OCI-LY3 (cell line): ENCODE measurements at regions not wholly inside any gene's neighbourhood (a gene's known extent, or its start where the extent isn't known, plus 50 kb on each side); places are given as distances from the start of the nearest gene placed in this dataset.

Source experiments
- H2AFZ ChIP-seq: fragments of 200-600, 300-600 bp; shearing (Covaris generic); 2 replicates; pipeline ENCODE4 v1.6.0; 2014; ENCODE audit warnings: antibody characterized with exemption, low read depth, low read length
- H3K27ac ChIP-seq: fragments of 200-600, 300-600 bp; sonication (generic); 2 replicates; pipeline ENCODE4 v1.5.1; 2014; ENCODE audit warnings: mild to moderate bottlenecking, low read length, moderate library complexity, mixed read lengths
- H3K27me3 ChIP-seq: fragments of 200-600, 300-600 bp; sonication (generic); 2 replicates; pipeline ENCODE4 v1.6.1; 2014; ENCODE audit warnings: low read depth, low read length, mixed read lengths
- H3K36me3 ChIP-seq: fragments of 200-600, 300-600 bp; sonication (generic); replicated peaks from 2 replicates; pipeline ENCODE3; 2014; ENCODE audit warnings: low read depth, low read length, mixed read lengths
- H3K4me1 ChIP-seq: fragments of 300-600, 200-600 bp; sonication (generic); 2 replicates; pipeline ENCODE4 v1.6.1; 2014; ENCODE audit warnings: low read length, mixed read lengths
- H3K4me2 ChIP-seq: fragments of 200-600, 300-600 bp; sonication (generic); 2 replicates; pipeline ENCODE4 v1.6.1; 2014; ENCODE audit warnings: low read length, mixed read lengths
- H3K4me3 ChIP-seq: fragments of 300-600, 200-600 bp; sonication (generic); 2 replicates; pipeline ENCODE4 v1.5.1; 2014; ENCODE audit warnings: antibody characterized with exemption, mild to moderate bottlenecking, low read length, moderate library complexity
- H3K79me2 ChIP-seq: fragments of 300-600, 200-600 bp; shearing (Covaris generic); 2 replicates; pipeline ENCODE4 v1.6.1; 2014; ENCODE audit warnings: mild to moderate bottlenecking, low read length, mixed read lengths
- H3K9ac ChIP-seq: fragments of 300-600, 200-600 bp; shearing (Covaris generic); 2 replicates; pipeline ENCODE4 v1.6.0; 2014; ENCODE audit warnings: mild to moderate bottlenecking, low read length, moderate library complexity
- H3K9me3 ChIP-seq: fragments of 200-600, 300-600 bp; shearing (Covaris generic); 2 replicates; pipeline ENCODE4 v1.6.1; 2014; ENCODE audit warnings: low read length, mixed read lengths; ENCODE audit not compliant: insufficient read depth
- H4K20me1 ChIP-seq: fragments of 200-600, 300-600 bp; sonication (generic); 2 replicates; pipeline ENCODE4 v1.6.1; 2016; ENCODE audit warnings: low read length, mixed read lengths; ENCODE audit not compliant: insufficient read depth
- EZH2phosphoT487 ChIP-seq: fragments of 200-600 bp; shearing (Covaris generic); IDR thresholded peaks from 2 replicates; pipeline ENCODE4 v1.6.1; 2018; ENCODE audit warnings: antibody characterized with exemption, mixed run types, low read depth
- TF ChIP-seq, protein P1 (sequence below): fragments of 200-600, 300-600 bp; sonication (generic); IDR thresholded peaks from 2 replicates; pipeline ENCODE4 v1.5.1; 2014; ENCODE audit warnings: antibody characterized with exemption, low read length, low read depth

DNA sequence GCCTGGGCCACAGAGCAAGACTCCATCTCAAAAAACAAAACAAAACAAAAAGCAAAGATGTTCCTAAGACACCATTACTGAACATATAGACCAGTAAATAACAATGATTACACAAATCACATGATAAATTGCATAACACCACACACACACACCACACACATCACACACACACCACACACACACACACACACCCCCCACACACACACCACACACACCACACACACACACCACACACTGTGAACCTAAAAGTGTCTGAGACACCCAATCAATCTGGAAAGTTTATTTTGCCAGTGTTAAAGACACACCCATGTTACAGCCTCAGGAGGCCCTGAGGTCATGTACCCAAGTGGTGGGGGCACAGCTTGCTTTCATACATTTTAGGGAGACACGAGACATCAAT is 62.6 kb upstream of the ASAP2 start:
- H3K27ac ChIP-seq: no peak overlapping the region
- H4K20me1 ChIP-seq: no peaks in the 10 kb centered on the region
- no peaks in the 10 kb centered on the region for H3K9me3 ChIP-seq
- H3K79me2 ChIP-seq: no peaks in the 10 kb centered on the region
- H3K36me3 ChIP-seq: no peaks in the 10 kb centered on the region
- H3K4me1 ChIP-seq: peaks cover 9% of the 10 kb centered on the region; the same call in 1 of the 2 replicates
- H3K27me3 ChIP-seq: peaks cover 14% of the 10 kb centered on the region
- TF ChIP-seq, protein P1, sequence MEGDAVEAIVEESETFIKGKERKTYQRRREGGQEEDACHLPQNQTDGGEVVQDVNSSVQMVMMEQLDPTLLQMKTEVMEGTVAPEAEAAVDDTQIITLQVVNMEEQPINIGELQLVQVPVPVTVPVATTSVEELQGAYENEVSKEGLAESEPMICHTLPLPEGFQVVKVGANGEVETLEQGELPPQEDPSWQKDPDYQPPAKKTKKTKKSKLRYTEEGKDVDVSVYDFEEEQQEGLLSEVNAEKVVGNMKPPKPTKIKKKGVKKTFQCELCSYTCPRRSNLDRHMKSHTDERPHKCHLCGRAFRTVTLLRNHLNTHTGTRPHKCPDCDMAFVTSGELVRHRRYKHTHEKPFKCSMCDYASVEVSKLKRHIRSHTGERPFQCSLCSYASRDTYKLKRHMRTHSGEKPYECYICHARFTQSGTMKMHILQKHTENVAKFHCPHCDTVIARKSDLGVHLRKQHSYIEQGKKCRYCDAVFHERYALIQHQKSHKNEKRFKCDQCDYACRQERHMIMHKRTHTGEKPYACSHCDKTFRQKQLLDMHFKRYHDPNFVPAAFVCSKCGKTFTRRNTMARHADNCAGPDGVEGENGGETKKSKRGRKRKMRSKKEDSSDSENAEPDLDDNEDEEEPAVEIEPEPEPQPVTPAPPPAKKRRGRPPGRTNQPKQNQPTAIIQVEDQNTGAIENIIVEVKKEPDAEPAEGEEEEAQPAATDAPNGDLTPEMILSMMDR: no peak
- no peak for TF ChIP-seq EZH2phosphoT487
- H3K9ac ChIP-seq: no peak overlapping the region
- H3K4me3 ChIP-seq: no peak overlapping the region
- no peak overlapping the region for H3K4me2 ChIP-seq
- no peak overlapping the region for H2AFZ ChIP-seq

- Histone ChIP-seq H3K4me1 (peaks cover 9% of the 10 kb centered on the region; the same call in 1 of the 2 replicates), H3K79me2 (no peaks in the 10 kb centered on the region), H3K36me3 (no peaks in the 10 kb centered on the region), H3K4me2 (peak overlapping the region; percentile 86), H2AFZ (peak overlapping the region; percentile 79; the same call in 1 of the 2 replicates), H3K27ac (no peak overlapping the region), H3K9ac (no peak overlapping the region; the same call in 1 of the 2 replicates), H3K9me3 (no peaks in the 10 kb centered on the region), H3K27me3 (peaks cover 14% of the 10 kb centered on the region), H3K4me3 (peak overlapping the region; percentile 70), H4K20me1 (no peaks in the 10 kb centered on the region)
- TF ChIP-seq, protein P1: no peak
- no peak for TF ChIP-seq EZH2phosphoT487
Measured at GRCh38 chr2:9143264-9143815, 63.3 kb upstream of the ASAP2 start.

DNA sequence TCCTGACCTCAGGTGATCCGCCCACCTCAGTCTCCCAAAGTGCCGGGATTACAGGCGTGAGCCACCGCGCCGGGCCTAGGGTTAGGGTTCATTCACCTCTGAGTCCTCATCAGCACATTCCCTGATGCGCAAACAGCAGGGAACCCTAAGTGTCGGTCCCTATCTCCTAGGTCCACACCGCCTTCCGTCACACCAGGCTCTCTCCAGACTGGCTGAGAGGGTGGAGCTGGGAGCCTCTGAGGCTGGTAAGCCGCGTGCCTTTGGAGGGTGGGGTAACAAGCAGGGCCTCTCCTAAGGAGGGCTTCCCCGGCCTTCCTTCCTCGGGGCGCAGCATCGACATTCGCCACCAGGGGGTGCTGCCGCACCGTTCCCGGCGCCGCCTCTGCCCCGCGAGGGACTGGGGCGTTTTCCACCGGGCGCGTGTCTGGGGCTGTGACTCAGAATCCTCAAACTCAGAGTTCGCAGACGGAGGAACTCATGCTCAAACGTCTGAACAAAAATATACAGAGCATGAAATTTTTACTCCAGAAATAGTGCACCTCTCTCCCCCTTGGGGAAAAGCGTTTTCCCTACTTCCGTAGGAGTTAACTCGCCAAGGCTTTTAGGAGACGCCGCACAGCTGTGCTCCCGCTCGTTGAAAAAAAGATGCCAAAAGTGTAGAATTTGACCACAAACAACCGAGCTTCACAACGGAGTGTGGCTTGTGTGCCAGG is 63.9 kb upstream of the ASAP2 start:
- Histone ChIP-seq H3K27ac (no peak overlapping the region), H3K4me3 (peak overlapping the region; percentile 70), H2AFZ (peak overlapping the region; percentile 79; the same call in 1 of the 2 replicates), H3K4me2 (peak overlapping the region; percentile 86), H3K9ac (peak overlapping the region; percentile 17; the same call in 1 of the 2 replicates), H3K4me1 (peaks cover 11% of the 10 kb centered on the region), H3K79me2 (no peaks in the 10 kb centered on the region), H4K20me1 (no peaks in the 10 kb centered on the region), H3K9me3 (no peaks in the 10 kb centered on the region), H3K27me3 (peaks cover 14% of the 10 kb centered on the region), H3K36me3 (no peaks in the 10 kb centered on the region)
- no peak for TF ChIP-seq EZH2phosphoT487
- TF ChIP-seq, protein P1: peak; percentile 91

DNA sequence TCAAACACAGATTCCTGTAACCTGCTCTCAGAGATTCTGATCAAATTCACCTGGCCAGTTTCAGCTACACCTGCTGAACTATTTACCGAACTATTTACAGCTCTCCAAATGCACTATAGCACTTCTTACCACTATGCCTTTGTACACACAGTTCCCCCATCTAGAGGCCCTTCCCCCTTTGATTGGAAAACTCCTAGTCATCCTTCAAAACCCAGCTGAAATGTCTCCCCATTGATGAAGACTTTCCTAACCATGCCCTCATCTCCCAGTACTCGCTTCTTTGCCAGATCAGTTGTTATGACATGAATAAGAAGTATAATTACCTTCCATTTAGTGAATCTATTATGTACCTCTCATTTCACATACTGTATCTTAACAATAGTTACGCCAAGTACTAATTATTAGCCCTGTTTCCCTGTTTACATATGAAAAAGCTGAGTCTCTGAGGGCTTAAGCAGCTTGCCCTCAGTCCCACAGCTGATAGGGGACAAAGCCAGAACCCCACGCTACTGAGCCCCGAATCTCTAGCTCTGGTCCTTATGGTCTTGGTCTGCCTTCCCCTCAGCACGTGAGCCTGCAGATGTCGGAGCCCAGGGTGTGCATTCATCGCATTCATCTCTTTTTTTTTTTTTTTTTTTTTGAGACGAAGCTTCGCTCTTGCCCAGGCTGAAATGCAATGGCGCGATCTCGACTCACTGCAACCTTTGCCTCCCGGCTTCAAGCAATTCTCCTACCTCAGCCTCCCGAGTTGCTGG is 64.7 kb upstream of the ASAP2 start:
- Histone ChIP-seq H3K9ac (no peak overlapping the region), H2AFZ (no peak overlapping the region), H4K20me1 (no peaks in the 10 kb centered on the region), H3K27me3 (peaks cover 14% of the 10 kb centered on the region), H3K27ac (no peak overlapping the region), H3K4me1 (peaks cover 20% of the 10 kb centered on the region), H3K4me2 (no peak overlapping the region), H3K4me3 (no peak overlapping the region), H3K79me2 (no peaks in the 10 kb centered on the region), H3K36me3 (no peaks in the 10 kb centered on the region), H3K9me3 (no peaks in the 10 kb centered on the region)
- TF ChIP-seq, protein P1: no peak
